Hepatocyte (in vitro differentiated cells): ENCODE measurements at regions not wholly inside any gene's neighbourhood (a gene's known extent, or its start where the extent isn't known, plus 50 kb on each side); places are given as distances from the start of the nearest gene placed in this dataset.

Experiments used
- DNase-seq: peaks from one replicate; pipeline ENCODE4 v3.0.0-alpha.2; 2016; ENCODE audit warnings: low spot score
- H2AFZ ChIP-seq: fragments of 200-600 bp; sonication (generic); 2 replicates; pipeline ENCODE4 v1.6.0; 2016; ENCODE audit warnings: antibody characterized with exemption, mild to moderate bottlenecking
- H3K27ac ChIP-seq: fragments of 200-600 bp; sonication (generic); 2 replicates; pipeline ENCODE4 v1.5.1; 2016; ENCODE audit warnings: mild to moderate bottlenecking
- H3K27me3 ChIP-seq: fragments of 200-600 bp; sonication (generic); 2 replicates; pipeline ENCODE4 v1.6.1; 2016
- H3K36me3 ChIP-seq: fragments of 200-600 bp; sonication (generic); replicated peaks from 2 replicates; pipeline ENCODE4 v1.5.1; 2016; ENCODE audit warnings: low read depth; ENCODE audit not compliant: insufficient read depth
- H3K4me1 ChIP-seq: fragments of 200-600 bp; sonication (generic); 2 replicates; pipeline ENCODE4 v1.5.1; 2016; ENCODE audit warnings: mild to moderate bottlenecking, moderate library complexity; ENCODE audit not compliant: insufficient read depth
- H3K4me2 ChIP-seq: fragments of 200-600 bp; sonication (generic); 2 replicates; pipeline ENCODE4 v1.6.0; 2016
- H3K4me3 ChIP-seq: fragments of 200-600 bp; sonication (generic); 2 replicates; pipeline ENCODE4 v1.5.1; 2016; ENCODE audit warnings: mild to moderate bottlenecking
- H3K79me2 ChIP-seq: fragments of 200-600 bp; sonication (generic); 2 replicates; pipeline ENCODE4 v1.6.0; 2017; ENCODE audit warnings: mild to moderate bottlenecking
- H3K9me2 ChIP-seq: fragments of 200-600 bp; sonication (generic); replicated peaks from 2 replicates; pipeline ENCODE4 v1.6.0; 2017; ENCODE audit warnings: mild to moderate bottlenecking; ENCODE audit not compliant: insufficient read depth
- H3K9me3 ChIP-seq: fragments of 200-600 bp; sonication (generic); 2 replicates; pipeline ENCODE4 v1.5.1; 2016; ENCODE audit warnings: low read depth, mild to moderate bottlenecking
- H4K20me1 ChIP-seq: fragments of 200-600 bp; sonication (generic); 2 replicates; pipeline ENCODE4 v1.6.0; 2016; ENCODE audit warnings: mild to moderate bottlenecking; ENCODE audit not compliant: insufficient read depth, poor library complexity, severe bottlenecking
- CTCF ChIP-seq: fragments of 200-600 bp; sonication (generic); IDR thresholded peaks from 2 replicates; pipeline ENCODE4 v1.5.1; 2016; ENCODE audit warnings: antibody characterized with exemption, mild to moderate bottlenecking; ENCODE audit not compliant: poor library complexity
- EZH2 ChIP-seq: fragments of 200-600 bp; sonication (generic); IDR thresholded peaks from 2 replicates; pipeline ENCODE4 v1.6.1; 2016; ENCODE audit warnings: antibody characterized with exemption, mild to moderate bottlenecking, borderline replicate concordance
- EZH2phosphoT487 ChIP-seq: fragments of 200-600 bp; sonication (generic); IDR thresholded peaks from one replicate; pipeline ENCODE4 v1.6.1; 2018; ENCODE audit warnings: antibody characterized with exemption, mild to moderate bottlenecking, low read depth, moderate library complexity; ENCODE audit not compliant: unreplicated experiment, severe bottlenecking
- WGBS: methylation state at CpG from one replicate; pipeline ENCODE4 v1.1.6; 2016; ENCODE audit warnings: low lambda C conversion rate; ENCODE audit errors: missing lambda C conversion rate; 5-methylcytosine and 5-hydroxymethylcytosine counted together

GRCh38 chr15:37743826-37744225 is 190.6 kb upstream of the TMCO5A start:
- TF ChIP-seq CTCF (no peak), EZH2 (no peak), EZH2phosphoT487 (no peak)
- no peaks in the 10 kb centered on the region for H3K4me1 ChIP-seq
- no peaks in the 10 kb centered on the region for H3K9me2 ChIP-seq
- DNase-seq: no peak
- H3K79me2 ChIP-seq: no peaks in the 10 kb centered on the region
- no peak overlapping the region for H3K4me3 ChIP-seq
- H4K20me1 ChIP-seq: no peaks in the 10 kb centered on the region
- no peak overlapping the region for H2AFZ ChIP-seq
- H3K36me3 ChIP-seq: no peaks in the 10 kb centered on the region
- no peaks in the 10 kb centered on the region for H3K9me3 ChIP-seq
- no peak overlapping the region for H3K27ac ChIP-seq
- peaks cover 9% of the 10 kb centered on the region for H3K27me3 ChIP-seq
- no peak overlapping the region for H3K4me2 ChIP-seq
- 78% methylated on average over 3 of the region's 3 CpGs for WGBS

- no peaks in the 10 kb centered on the region for H3K36me3 ChIP-seq
- no peaks in the 10 kb centered on the region for H3K9me2 ChIP-seq
- 100% methylated on average over 1 of the region's 1 CpG for WGBS
- TF ChIP-seq EZH2 (no peak), EZH2phosphoT487 (no peak), CTCF (no peak)
- no peaks in the 10 kb centered on the region for H3K79me2 ChIP-seq
- peaks cover 2% of the 10 kb centered on the region for H3K27me3 ChIP-seq
- no peak overlapping the region for H3K4me3 ChIP-seq
- no peak for DNase-seq
- H3K4me1 ChIP-seq: no peaks in the 10 kb centered on the region
- no peaks in the 10 kb centered on the region for H3K9me3 ChIP-seq
- H4K20me1 ChIP-seq: no peaks in the 10 kb centered on the region
- H3K27ac ChIP-seq: no peak overlapping the region
- no peak overlapping the region for H2AFZ ChIP-seq
- H3K4me2 ChIP-seq: no peak overlapping the region
Observed at GRCh38 chr15:37744521-37744920, 189.9 kb upstream of the TMCO5A start.

GRCh38 chr15:37751401-37751800 is 183.0 kb upstream of the TMCO5A start:
- Histone ChIP-seq H3K9me3 (no peaks in the 10 kb centered on the region), H3K27me3 (no peaks in the 10 kb centered on the region), H3K36me3 (no peaks in the 10 kb centered on the region), H3K4me1 (no peaks in the 10 kb centered on the region), H2AFZ (no peak overlapping the region), H4K20me1 (no peaks in the 10 kb centered on the region), H3K9me2 (no peaks in the 10 kb centered on the region), H3K27ac (no peak overlapping the region), H3K4me2 (no peak overlapping the region), H3K79me2 (no peaks in the 10 kb centered on the region), H3K4me3 (no peak overlapping the region)
- no peak for DNase-seq
- TF ChIP-seq EZH2: no peak
- no peak for TF ChIP-seq EZH2phosphoT487
- TF ChIP-seq CTCF: no peak
- 96% methylated on average over 3 of the region's 3 CpGs for whole genome bisulfite sequencing

GRCh38 chr15:37756407-37756806 is 178.0 kb upstream of the TMCO5A start:
- no peaks in the 10 kb centered on the region for H3K4me1 ChIP-seq
- no peaks in the 10 kb centered on the region for H3K9me3 ChIP-seq
- no peak for DNase-seq
- no peaks in the 10 kb centered on the region for H3K36me3 ChIP-seq
- H3K4me2 ChIP-seq: no peak overlapping the region
- H2AFZ ChIP-seq: no peak overlapping the region
- no peaks in the 10 kb centered on the region for H3K79me2 ChIP-seq
- no peak overlapping the region for H3K4me3 ChIP-seq
- no peaks in the 10 kb centered on the region for H3K27me3 ChIP-seq
- H3K27ac ChIP-seq: no peak overlapping the region
- TF ChIP-seq EZH2: no peak
- TF ChIP-seq CTCF: no peak
- no peak for TF ChIP-seq EZH2phosphoT487
- H4K20me1 ChIP-seq: no peaks in the 10 kb centered on the region
- H3K9me2 ChIP-seq: no peaks in the 10 kb centered on the region
